ENCODE measurements at regions not wholly inside any gene's neighbourhood (a gene's known extent, or its start where the extent isn't known, plus 50 kb on each side); places are given as distances from the start of the nearest gene placed in this dataset.
A peak's percentile ranks its signal among the peaks of the same experiment; 100 is the strongest.

DNA sequence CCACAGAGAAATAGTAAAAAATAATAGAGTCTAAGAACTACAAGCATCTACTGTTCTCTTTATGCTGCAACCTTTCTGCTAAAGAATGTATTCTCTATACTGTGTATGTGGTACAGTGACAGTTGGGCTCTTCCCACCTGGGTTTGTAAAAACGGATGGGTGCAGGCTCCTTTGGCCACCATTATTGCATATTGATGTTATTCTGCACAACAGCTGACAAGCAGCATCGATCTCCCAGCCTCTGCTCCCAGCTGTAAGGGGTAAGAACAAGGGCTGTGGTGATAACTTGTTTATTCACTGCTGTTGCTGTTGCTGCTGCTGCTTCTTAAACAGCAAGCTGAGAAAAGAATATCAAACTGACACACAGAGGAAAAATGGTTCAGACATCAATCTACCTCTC, 56.1 kb downstream of the KCNRG start:
- DNase-seq (ENCODE audit: low spot score), result no peak

DNA sequence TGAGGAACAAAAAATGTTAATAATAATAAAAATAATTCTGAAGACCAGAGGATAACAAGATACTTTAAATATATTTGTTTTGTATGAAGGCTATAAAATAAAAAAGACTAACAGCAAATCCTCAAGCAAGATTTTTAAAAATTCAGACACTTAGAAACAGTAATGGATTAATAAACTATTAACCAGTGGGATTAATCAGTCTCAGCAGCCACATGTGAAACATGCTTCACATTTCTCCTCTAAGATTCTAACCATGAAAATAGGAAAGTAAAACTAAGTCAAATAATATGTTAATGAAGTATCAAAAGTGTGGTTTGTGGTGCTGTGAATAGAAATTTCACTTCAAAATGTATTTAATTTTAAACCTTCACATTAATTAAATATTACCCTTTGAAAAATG, 57.4 kb downstream of the KCNRG start:
- DNase-seq (ENCODE audit: low spot score), result no peak

DNA sequence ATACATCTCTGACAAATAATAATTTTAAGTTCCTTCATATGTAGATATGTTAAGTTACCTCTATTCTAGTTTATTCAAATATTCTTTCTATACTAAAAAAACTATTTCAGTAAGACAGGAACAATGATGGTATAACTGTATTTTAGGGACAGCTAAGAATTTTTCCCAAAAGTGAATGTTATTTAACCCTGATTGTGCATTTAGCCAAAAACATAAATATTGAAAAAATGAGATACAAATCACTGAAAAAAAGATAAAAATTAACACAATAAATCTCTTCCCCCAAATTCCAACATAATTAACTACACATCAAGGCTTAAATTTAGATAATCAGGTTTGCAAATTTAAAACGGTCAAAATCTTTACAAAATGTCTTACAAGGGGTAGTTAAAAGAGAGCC, 58.1 kb downstream of the KCNRG start:
- no peak for DNase-seq (ENCODE audit: low spot score)

DNA sequence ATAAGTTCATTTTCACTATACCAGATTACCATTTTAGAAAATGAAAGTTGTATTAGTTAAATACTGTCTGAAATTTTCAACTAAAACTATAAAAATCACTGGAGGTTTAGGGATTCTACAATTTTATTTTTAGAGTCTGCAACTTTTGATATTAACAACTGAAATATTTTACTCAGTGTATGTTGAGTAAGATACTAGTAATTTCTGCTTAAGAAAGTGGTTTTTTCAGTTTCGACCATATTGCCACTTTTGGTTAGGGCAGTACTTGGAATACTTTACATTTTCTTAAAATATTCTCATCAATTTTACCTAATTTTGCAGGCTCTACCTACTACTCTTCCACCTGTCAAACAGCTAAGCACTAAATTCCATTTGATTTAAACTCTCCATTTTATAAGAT, 59.6 kb downstream of the KCNRG start:
- no peak for DNase-seq (ENCODE audit: low spot score)

DNA sequence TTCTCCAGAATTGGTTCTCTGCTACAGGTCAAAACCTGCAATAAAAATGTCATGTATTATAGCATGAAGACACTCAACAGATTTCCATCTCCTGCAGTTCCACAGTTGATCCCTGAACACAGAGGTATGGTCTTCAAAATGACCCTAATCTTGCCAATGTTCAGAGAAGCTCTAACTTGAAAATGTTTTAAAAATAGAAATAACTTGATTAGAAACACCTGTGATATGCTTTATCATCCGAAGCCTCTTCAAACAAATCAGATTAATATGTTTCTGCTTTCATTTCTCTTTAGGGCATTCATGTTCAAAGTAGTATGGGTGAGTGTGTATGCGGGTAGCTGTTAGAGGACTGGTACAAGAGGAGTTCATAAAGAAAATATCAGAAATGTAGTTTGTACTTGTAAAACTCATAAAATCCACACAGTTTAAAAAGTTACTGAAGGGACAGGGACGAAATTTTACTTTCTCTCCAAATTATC, 60.4 kb downstream of the KCNRG start:
- no peak for DNase-seq (ENCODE audit: low spot score)

DNA sequence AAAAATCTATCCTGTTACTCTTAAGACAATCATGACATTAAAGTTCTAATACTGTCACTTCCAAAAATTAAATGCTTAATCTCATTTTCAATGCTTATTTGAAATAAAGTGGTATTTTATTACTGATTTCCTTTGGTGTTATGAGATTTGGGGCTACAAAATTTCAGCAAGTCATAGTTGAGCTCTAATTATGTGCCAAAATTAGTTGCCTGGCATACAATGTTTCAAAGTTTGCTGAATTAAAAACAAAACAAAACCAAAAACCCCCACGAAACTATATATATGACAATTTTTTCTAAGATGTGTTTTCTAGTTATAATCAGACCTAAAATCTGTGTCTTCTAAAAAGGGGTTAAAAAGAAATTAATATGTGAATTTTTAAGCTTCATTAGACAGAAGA, 62.2 kb downstream of the KCNRG start:
- DNase-seq (ENCODE audit: low spot score), result no peak

DNA sequence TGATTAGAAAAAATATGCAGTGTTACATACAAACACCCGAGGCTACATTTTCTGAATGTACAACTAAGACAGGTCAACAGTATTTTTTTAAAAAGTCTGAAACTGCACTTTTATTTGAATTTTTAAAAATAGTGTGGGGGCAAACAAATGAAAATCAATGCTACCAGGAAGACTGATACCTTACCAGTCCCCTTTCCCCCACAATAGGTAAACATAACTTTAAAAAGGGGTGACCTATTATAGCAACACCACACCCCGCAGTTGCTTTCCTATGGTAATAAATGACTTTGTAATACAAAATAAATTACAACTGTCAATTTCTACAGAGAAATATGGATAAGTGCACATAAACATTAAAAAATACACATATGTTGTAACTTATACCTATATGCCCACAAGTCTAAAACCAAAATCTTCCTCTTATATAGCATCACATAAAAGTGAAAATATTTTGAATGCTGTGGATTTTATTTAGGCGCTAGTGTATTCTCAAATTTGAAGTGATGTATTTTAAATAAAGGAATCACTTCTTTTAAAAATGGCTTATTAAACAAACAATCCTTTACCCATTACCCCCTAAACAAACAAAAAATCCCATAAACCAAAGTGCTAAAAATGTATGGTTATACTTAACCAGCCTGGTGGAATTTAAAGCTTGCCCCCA, 63.1 kb downstream of the KCNRG start:
- DNase-seq (ENCODE audit: low spot score), result no peak

DNA sequence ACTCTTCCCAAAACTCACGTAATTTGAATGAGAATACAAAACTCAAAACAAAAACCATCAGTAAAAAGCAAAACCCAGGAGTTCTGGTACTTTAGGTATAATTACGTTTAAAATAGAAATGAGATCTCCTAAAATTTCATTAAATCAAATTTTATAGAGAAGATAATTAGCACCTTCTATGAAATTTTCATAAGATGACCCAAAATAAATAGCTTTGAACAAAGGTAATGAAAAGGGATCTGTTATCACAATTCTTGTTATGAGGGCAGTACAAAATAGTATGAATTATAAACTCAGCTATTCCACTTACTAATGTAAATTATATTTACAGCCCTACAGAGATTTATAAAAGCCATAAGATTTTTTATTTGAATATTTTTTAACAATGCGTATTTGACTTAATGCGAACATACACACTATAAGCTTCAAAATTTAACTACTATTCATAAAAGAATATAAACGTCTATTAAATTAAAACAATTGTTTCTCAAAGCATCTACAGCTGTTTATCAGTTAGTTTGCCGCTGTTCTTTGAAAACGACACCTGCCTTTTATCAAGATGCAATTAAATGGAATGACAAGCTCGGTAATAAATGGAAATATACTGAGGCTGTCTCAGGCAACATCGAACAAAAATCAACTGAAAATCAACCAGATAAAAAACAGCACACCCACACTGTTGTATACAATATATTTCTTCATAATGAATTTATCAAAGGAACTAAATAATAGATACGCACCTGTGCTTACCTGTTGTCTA, 63.8 kb downstream of the KCNRG start:
- no peak for DNase-seq (ENCODE audit: low spot score)

DNA sequence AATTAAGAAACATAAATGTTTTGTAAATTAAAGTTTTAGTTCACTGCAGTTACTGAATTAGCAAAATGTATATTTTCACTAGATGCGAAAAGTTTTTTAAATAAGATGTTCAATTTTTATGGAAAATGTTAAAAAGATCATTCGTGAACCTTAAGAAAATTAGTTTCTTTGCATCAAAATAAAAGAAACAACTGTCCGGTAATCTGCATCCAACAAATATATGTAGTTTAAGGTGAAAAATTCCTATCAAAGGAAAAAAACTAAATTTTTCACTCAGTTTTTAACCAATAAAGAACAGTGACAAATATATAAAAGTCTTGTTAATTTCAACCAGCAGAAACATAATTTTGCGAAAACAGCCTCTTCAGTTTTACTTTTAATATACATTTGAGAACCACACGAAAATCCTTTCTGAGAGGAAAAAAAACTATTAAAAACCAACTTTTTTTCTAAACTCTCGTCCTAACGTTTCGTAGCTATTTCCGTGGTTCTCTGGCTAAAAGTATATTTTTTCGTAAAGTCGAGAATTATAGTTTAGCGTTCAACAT, 64.5 kb downstream of the KCNRG start:
- DNase-seq (ENCODE audit: low spot score), result no peak

DNA sequence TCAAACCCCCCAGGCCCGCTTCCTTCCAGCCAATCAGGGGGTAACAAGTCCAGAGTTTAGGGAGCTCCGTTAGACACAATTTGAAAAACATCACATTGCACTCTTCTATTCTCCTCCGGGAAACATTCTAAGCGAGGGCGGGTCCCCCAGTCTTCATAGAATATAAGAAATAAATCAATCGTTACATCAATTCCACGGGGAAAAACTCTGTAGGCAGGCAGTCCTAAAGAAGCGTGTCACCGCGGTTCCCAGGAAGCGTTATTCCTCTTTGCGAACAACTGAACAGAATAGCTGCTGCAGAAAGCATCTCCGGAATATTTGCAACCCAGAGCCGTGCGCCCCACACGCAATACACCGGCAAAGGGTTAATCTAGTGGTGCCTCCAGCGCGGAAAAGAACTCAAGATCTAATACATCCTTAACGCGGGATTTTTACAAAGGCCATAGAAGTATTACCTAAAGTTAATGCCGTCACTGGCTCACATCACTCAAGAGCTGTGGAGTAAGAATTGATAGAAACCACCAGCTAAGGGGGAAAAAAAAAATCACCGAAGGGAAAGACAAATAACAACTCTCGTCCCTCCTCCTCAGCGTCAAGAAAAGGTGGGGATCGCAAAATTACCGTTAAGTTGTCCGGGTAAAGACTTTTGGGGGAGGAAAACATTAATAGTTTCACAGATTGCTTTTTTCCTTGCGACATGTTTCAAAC, 65.1 kb downstream of the KCNRG start:
- DNase-seq (ENCODE audit: low spot score), result no peak

DNA sequence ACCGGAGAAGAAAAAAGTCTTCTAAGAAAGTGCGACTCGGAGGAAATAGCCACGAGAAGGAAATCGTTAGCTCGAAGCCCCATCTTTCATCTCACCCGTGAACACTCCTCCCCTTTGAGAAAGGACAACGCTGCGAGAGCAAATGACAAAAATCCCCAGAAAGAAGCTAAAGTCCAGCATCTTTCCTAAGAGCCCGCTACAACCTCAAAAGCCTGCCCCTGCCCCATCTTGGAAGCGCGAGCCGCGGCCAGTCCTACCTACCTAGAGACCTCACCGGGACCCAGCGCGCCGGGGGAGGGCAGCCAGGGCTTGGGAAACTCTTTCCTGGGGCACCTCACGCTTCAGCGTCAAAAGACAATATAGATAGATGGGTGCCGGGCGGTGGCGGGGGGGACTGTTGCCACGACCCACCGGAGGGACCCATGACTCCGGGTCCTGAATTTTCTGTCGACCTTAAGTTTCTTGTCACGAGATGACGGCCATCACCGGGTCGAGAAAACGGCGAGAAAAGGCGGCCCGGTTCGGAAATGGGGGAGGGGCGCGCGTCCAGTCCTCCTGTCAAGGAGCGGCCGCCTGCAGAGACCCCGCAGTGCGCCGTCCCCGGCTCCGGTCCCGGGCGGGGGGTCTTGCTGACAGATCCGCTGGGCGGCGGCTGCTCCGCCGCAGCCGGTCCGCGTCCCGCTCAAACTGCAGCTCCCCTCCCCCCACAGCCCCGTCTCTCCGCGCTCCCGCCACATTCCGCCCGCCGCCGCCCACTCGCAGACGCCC, 65.9 kb downstream of the KCNRG start:
- DNase-seq (ENCODE audit: low spot score), result no peak

DNA sequence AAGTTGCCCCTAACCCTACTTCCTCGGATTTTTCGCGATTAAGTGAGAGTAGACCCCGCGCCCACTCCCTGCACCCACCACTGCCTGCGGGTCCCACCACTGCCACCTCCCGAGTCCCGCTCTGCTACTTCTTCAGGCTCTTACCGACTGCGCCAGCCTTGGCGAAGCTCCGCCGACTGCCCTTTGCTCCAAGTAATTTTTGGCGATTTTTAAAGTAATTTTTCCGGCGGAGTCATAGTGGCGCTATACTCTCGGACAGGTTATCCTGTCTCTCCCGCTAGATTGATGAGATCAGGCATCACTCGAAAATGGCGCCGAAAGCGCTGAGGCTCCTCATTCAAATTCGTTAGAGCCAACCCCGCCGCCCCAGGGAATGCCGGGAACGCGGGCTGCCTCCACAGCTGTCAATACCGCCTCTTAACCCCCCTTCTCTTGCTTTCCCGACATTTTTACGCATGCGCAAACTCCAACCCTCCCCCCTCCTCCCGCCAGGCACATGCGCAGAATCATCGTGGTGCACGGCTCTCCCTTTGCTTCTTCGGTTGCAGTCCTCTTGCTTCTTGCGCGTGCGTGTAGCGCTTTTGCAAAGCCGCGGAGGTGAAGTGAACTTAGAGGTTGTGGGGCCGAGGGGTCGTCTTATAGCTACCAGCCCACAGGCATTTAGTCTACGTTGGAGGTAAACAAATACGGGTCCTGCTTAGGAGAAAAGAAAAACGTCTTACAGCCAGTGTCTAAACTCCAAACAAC, 66.6 kb downstream of the KCNRG start:
- peak; percentile 99 for DNase-seq (ENCODE audit: low spot score)

DNA sequence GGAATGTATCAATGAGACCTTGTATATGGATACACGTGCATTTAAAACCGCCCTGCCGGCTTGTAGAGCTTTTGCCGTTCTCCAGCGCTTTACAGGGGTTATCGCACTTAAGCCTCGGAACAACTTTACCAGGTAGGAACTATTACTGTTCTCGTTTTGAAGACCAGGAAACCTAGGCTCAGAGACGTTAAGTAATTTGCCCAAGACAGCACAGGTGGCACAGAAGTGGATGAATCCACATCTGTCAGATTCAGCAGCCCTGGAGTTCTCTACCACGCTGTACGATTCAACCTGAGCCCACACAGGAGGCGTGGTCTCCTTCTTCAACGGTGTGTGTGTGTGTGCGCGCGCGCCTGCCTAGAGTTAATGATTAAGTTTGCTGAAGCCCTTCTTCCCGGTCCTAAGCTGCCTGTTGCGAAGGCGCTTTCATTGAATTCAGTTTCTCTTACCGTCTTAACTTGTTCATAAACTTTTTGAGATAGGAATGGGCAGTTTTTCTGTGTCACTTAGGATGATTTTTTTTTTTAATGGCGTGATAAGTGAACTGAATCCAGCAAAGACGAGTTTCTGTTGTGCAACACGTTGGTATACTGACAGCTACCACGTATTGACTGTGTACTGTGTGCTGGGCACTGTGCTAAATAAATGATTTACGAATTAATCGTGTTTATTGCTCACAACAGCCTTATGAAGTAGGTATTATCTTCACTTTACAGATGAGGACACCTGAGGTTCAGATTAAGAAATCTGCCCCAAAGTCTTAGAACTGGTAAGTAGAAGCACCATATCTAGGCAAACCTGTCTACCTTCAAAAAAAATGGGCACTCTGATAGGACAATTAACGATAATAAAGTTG, 67.4 kb downstream of the KCNRG start:
- DNase-seq (ENCODE audit: low spot score), result no peak

DNA sequence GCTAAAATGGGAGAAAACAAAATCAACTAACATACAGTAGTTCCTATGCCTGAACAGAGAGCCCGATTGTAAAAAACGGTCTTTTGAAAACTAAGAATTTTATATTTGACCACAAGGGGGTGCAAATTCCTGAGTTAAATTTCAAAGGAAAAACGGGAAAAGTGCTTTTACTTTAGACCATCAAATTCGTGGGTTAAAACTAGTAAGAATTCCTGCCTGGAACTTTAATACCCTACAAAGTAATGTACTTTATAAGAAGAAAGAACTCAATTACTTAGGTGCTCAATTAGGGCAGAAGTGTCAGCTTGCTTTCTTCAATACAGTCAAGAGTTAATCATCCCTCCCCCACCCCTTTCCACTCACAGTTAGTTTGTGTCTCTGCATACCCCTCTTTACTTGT, 69.8 kb downstream of the KCNRG start:
- DNase-seq (ENCODE audit: low spot score), result peak; percentile 60

DNA sequence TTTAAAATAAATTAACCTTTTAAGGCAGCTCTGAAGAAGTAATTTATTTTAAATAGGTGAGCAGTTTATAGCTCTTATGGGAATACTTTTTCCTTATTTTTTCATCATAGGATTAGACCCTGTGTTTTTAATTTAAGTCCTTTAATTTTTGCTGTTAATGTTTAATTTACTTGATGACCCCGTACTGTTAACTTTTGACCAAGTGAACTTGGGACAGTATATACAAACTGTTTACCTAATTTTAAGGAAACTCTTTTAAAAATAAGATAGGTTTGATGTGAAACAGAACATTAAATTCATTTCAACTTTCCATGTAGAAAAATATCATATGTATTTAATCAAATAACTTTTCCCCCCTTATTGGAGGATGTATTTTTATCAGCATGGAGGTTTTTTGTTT, 74.4 kb downstream of the KCNRG start:
- DNase-seq (ENCODE audit: low spot score), result no peak

DNA sequence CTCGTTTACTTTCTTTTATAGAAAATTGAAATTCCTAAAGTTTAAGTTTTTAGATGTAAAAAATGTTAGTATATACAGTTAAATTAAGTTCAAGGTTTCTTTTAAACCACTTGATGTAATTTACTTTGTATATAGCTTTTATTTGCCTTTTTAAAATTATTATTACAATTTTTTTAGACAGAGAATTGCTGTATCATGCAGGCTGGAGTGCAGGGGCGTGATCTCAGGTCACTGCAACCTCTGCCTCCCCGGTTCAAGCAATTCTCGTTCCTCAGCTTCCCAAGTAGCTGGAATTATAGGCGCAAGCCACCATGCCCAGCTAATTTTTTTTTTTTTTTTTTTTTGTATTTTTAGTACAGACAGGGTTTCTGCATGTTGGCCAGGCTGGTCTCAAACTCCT, 75.0 kb downstream of the KCNRG start:
- no peak for DNase-seq (ENCODE audit: low spot score)

DNA sequence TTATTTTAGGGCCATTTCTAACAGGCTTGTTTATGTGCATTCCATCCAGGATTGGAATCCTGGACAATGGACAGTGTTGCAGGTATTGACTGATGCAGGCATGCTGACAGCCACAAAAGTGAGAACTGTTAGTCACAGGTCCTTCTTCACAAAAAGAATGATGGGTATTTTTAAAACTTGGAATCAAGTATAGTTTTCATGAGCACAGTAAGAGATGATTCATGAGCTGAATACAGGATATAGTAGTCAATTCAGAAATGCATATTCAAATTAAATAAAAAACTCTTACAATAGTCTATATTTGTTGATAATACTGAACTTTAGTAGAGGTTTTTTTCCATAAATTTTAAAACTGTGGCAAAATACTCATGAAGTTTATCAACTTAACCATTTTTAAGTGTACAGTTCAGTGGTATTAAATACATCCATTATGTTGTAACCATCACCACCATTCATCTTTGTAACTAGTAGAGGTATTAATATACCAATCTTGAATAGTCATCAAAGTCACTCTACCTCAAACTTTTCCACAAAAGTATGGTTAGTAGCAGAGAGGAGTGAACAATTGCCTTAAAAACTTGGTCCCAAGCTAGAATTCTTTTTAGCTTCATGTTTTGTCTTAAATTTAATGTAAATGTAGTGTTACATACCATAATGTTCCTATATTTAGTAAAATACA, 79.5 kb downstream of the KCNRG start:
- DNase-seq (ENCODE audit: low spot score), result no peak

DNA sequence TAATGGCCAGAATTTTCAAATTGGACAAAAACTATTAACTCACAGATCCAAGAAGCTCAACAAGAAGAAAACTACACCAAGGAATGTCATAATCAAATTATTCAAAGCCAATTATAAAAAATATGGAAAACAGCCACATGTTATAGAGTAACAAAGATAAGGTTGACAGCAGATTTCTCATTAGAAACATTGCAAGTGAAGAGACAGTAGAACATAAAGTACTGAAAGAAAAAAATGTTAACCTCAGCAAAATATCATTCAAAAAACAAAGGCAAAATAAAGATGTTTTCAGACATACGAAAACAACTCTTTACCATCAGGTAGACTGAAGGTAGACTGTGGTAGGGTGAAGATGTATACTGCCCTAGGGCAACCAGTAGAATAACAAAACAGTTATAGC, 83.4 kb downstream of the KCNRG start:
- no peak for DNase-seq (ENCODE audit: low spot score)

DNA sequence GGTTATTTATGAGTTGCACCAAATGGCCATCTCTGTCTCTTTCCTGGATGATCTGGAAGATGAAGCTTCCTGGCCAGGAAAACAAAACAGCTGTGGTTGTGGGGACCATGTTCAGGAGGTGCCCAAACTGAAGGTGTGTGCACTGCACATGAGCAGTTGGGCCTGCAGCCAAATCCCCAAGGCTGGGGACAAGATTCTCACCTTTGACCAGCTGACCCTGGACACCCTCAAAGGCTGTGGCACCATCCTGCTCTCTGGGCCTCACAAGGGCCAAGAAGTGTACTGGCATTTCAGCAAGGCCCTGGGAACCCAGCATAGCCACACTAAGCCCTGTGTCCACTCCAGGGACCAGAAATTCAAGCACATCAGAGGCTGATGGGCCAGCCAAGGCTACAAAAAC, 84.2 kb downstream of the KCNRG start:
- no peak for DNase-seq (ENCODE audit: low spot score)

DNA sequence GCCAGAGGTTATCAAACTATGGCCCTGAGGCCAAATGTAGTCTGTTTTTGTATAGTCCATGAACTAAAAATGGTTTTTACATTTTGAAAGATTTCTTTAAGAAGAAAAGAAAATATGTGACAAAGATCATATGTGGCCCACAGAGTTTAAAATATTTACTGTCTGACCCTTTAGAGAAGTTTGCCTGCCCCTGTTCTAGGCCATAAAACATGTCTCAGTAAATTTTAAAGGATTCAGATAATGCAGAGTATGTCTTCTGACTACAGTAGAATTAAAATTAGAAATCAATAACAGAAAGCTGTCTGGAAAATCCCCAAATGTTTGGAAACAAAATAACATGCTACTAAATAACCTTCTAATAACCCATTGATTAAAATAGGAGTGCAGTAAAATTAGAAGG, 86.3 kb downstream of the KCNRG start:
- no peak for DNase-seq (ENCODE audit: low spot score)
